ENCODE measurements at regions not wholly inside any gene's neighbourhood (a gene's known extent, or its start where the extent isn't known, plus 50 kb on each side); places are given as distances from the start of the nearest gene placed in this dataset.

- DNase-seq (ENCODE audit: low read depth) = no peak
- no peak overlapping the region for H3K4me3 ChIP-seq (ENCODE audit: low read depth, low read length)
- TF ChIP-seq CTCF (IDR thresholded peaks at IDR 0.05; ENCODE audit: low read depth, low read length, missing control alignments) = no peak
- in situ Hi-C loops (cut with HindIII; ENCODE audit: low sequenced_read_pairs) = no loop called here
Observed at GRCh38 chr5:51449026-51449425, 65.8 kb downstream of the ISL1 start.

GRCh38 chr5:51452562-51452961, 69.3 kb downstream of the ISL1 start:
- no peak for DNase-seq (ENCODE audit: low read depth)
- no peak for TF ChIP-seq CTCF (IDR thresholded peaks at IDR 0.05; ENCODE audit: low read depth, low read length, missing control alignments)
- in situ Hi-C loops (cut with HindIII; ENCODE audit: low sequenced_read_pairs) = no loop called here
- no peak overlapping the region for H3K4me3 ChIP-seq (ENCODE audit: low read depth, low read length)

- H3K4me3 ChIP-seq (ENCODE audit: low read depth, low read length) = peak overlapping the region; percentile 7
- in situ Hi-C loops (cut with HindIII; ENCODE audit: low sequenced_read_pairs) = no loop called here
- TF ChIP-seq CTCF (IDR thresholded peaks at IDR 0.05; ENCODE audit: low read depth, low read length, missing control alignments) = no peak
- DNase-seq (ENCODE audit: low read depth) = peak; percentile 2
Observed at GRCh38 chr5:51465165-51465564, 81.9 kb downstream of the ISL1 start.

- H3K4me3 ChIP-seq (ENCODE audit: low read depth, low read length) = no peak overlapping the region
- DNase-seq (ENCODE audit: low read depth) = no peak
- in situ Hi-C loops (cut with HindIII; ENCODE audit: low sequenced_read_pairs) = no loop called here
- TF ChIP-seq CTCF (IDR thresholded peaks at IDR 0.05; ENCODE audit: low read depth, low read length, missing control alignments) = no peak
Observed at GRCh38 chr5:51466214-51466613, 83.0 kb downstream of the ISL1 start.

GRCh38 chr5:51468196-51468595, 84.9 kb downstream of the ISL1 start:
- in situ Hi-C loops (cut with HindIII; ENCODE audit: low sequenced_read_pairs) = no loop called here
- no peak for DNase-seq (ENCODE audit: low read depth)
- no peak for TF ChIP-seq CTCF (IDR thresholded peaks at IDR 0.05; ENCODE audit: low read depth, low read length, missing control alignments)
- no peak overlapping the region for H3K4me3 ChIP-seq (ENCODE audit: low read depth, low read length)

GRCh38 chr5:51471630-51472029, 88.4 kb downstream of the ISL1 start:
- no peak for TF ChIP-seq CTCF (IDR thresholded peaks at IDR 0.05; ENCODE audit: low read depth, low read length, missing control alignments)
- no peak overlapping the region for H3K4me3 ChIP-seq (ENCODE audit: low read depth, low read length)
- in situ Hi-C loops (cut with HindIII; ENCODE audit: low sequenced_read_pairs) = no loop called here
- DNase-seq (ENCODE audit: low read depth) = no peak

GRCh38 chr5:51472472-51472871, 89.2 kb downstream of the ISL1 start:
- H3K4me3 ChIP-seq (ENCODE audit: low read depth, low read length) = no peak overlapping the region
- in situ Hi-C loops (cut with HindIII; ENCODE audit: low sequenced_read_pairs) = no loop called here
- DNase-seq (ENCODE audit: low read depth) = no peak
- no peak for TF ChIP-seq CTCF (IDR thresholded peaks at IDR 0.05; ENCODE audit: low read depth, low read length, missing control alignments)

Data from astrocyte of the cerebellum (primary cell).